Activated CD4-positive, alpha-beta memory T cell treated with anti-CD3 and anti-CD28 coated beads for 36 hours (primary cell): ENCODE measurements at regions not wholly inside any gene's neighbourhood (a gene's known extent, or its start where the extent isn't known, plus 50 kb on each side); places are given as distances from the start of the nearest gene placed in this dataset.

Experiments used
- CTCF ChIA-PET: fragments of 350-600 bp; sonication (Branson Sonifier 250); formaldehyde crosslinking; loops from one replicate; lab custom pipeline; 2021; ENCODE audit warnings: antibody characterized with exemption, inconsistent platforms; lab: Charles Lee
- POLR2A ChIA-PET: fragments of 350-600 bp; sonication (Branson Sonifier 250); formaldehyde crosslinking; loops from one replicate; lab custom pipeline; 2021; ENCODE audit warnings: antibody characterized with exemption; lab: Charles Lee
- DNase-seq: peaks from one replicate; pipeline ENCODE4 v3.0.0-alpha.2; 2020
- H3K27ac Mint-ChIP-seq: one replicate; pipeline ENCODE4 v1.8.0; 2021; ENCODE audit warnings: mixed read lengths
- H3K27me3 Mint-ChIP-seq: one replicate; pipeline ENCODE4 v1.8.0; 2021; ENCODE audit warnings: mixed read lengths
- H3K36me3 Mint-ChIP-seq: one replicate; pipeline ENCODE4 v1.8.0; 2021; ENCODE audit warnings: mixed read lengths
- H3K4me1 Mint-ChIP-seq: one replicate; pipeline ENCODE4 v1.8.0; 2021; ENCODE audit warnings: low read depth, mixed read lengths
- H3K4me3 Mint-ChIP-seq: one replicate; pipeline ENCODE4 v1.8.0; 2021; ENCODE audit warnings: mild to moderate bottlenecking, mixed read lengths
- H3K9me3 Mint-ChIP-seq: one replicate; pipeline ENCODE4 v1.8.0; 2021; ENCODE audit warnings: mixed read lengths
- intact Hi-C: fragments of 100-400 bp; cut with micrococcal nuclease; formaldehyde crosslinking; loops from one replicate; pipeline ENCODE4 v1.15.1; 2023

- Mint-ChIP-seq H3K4me1 (no peaks in the 10 kb centered on the region), H3K27ac (no peak overlapping the region), H3K27me3 (no peaks in the 10 kb centered on the region), H3K4me3 (no peak overlapping the region), H3K9me3 (peaks cover 11% of the 10 kb centered on the region), H3K36me3 (no peaks in the 10 kb centered on the region)
- POLR2A ChIA-PET = no interaction called here
- DNase-seq = no peak
- CTCF ChIA-PET = no interaction called here
- intact Hi-C loops = no loop called here
Observed at GRCh38 chr13:69204620-69205019, 903.0 kb upstream of the ATXN8OS start.

GRCh38 chr13:69202996-69203395 lies 904.6 kb upstream of the ATXN8OS start:
- ChIA-PET CTCF (no interaction called here), POLR2A (no interaction called here)
- intact Hi-C loops = no loop called here

GRCh38 chr13:69199664-69200063 lies 908.0 kb upstream of the ATXN8OS start:
- ChIA-PET CTCF (no interaction called here), POLR2A (no interaction called here)
- no peaks in the 10 kb centered on the region for H3K4me1 Mint-ChIP-seq
- no peaks in the 10 kb centered on the region for H3K27me3 Mint-ChIP-seq
- no peak overlapping the region for H3K4me3 Mint-ChIP-seq
- no peak for DNase-seq
- no peaks in the 10 kb centered on the region for H3K36me3 Mint-ChIP-seq
- H3K27ac Mint-ChIP-seq = no peak overlapping the region
- intact Hi-C loops = no loop called here
- peaks cover 5% of the 10 kb centered on the region for H3K9me3 Mint-ChIP-seq

More at GRCh38 chr13:69202996-69203395, 904.6 kb upstream of the ATXN8OS start:
- no peak for DNase-seq
- Mint-ChIP-seq H3K36me3 (no peaks in the 10 kb centered on the region), H3K27ac (no peak overlapping the region), H3K4me1 (no peaks in the 10 kb centered on the region), H3K27me3 (no peaks in the 10 kb centered on the region), H3K4me3 (no peak overlapping the region), H3K9me3 (peaks cover 10% of the 10 kb centered on the region)

- Mint-ChIP-seq H3K27me3 (no peaks in the 10 kb centered on the region), H3K27ac (no peak overlapping the region), H3K4me1 (no peaks in the 10 kb centered on the region), H3K4me3 (no peak overlapping the region), H3K9me3 (peaks cover 6% of the 10 kb centered on the region), H3K36me3 (no peaks in the 10 kb centered on the region)
- DNase-seq = no peak
- CTCF ChIA-PET = no interaction called here
- intact Hi-C loops = no loop called here
- POLR2A ChIA-PET = no interaction called here
Observed at GRCh38 chr13:69198706-69199105, 908.9 kb upstream of the ATXN8OS start.

- Mint-ChIP-seq H3K27ac (no peak overlapping the region), H3K27me3 (no peaks in the 10 kb centered on the region), H3K4me3 (no peak overlapping the region), H3K36me3 (no peaks in the 10 kb centered on the region), H3K4me1 (no peaks in the 10 kb centered on the region), H3K9me3 (peaks cover 5% of the 10 kb centered on the region)
- POLR2A ChIA-PET = no interaction called here
- no peak for DNase-seq
- CTCF ChIA-PET = no interaction called here
- intact Hi-C loops = no loop called here
Observed at GRCh38 chr13:69194130-69194529, 913.5 kb upstream of the ATXN8OS start.

GRCh38 chr13:69180034-69180433 lies 927.6 kb upstream of the ATXN8OS start:
- no peaks in the 10 kb centered on the region for H3K27me3 Mint-ChIP-seq
- H3K4me3 Mint-ChIP-seq = no peak overlapping the region
- intact Hi-C loops = no loop called here
- H3K27ac Mint-ChIP-seq = no peak overlapping the region
- no peaks in the 10 kb centered on the region for H3K36me3 Mint-ChIP-seq
- peaks cover 8% of the 10 kb centered on the region for H3K9me3 Mint-ChIP-seq
- DNase-seq = no peak
- H3K4me1 Mint-ChIP-seq = no peaks in the 10 kb centered on the region
- ChIA-PET POLR2A (no interaction called here), CTCF (no interaction called here)

GRCh38 chr13:69178000-69178399 lies 929.6 kb upstream of the ATXN8OS start:
- H3K4me1 Mint-ChIP-seq = no peaks in the 10 kb centered on the region
- no peaks in the 10 kb centered on the region for H3K27me3 Mint-ChIP-seq
- no peak for DNase-seq
- ChIA-PET CTCF (no interaction called here), POLR2A (no interaction called here)
- intact Hi-C loops = no loop called here
- H3K9me3 Mint-ChIP-seq = peaks cover 5% of the 10 kb centered on the region
- H3K27ac Mint-ChIP-seq = no peak overlapping the region
- H3K4me3 Mint-ChIP-seq = no peak overlapping the region
- no peaks in the 10 kb centered on the region for H3K36me3 Mint-ChIP-seq

- H3K27me3 Mint-ChIP-seq = no peaks in the 10 kb centered on the region
- CTCF ChIA-PET = no interaction called here
- no peaks in the 10 kb centered on the region for H3K4me1 Mint-ChIP-seq
- H3K4me3 Mint-ChIP-seq = no peak overlapping the region
- no peaks in the 10 kb centered on the region for H3K36me3 Mint-ChIP-seq
- POLR2A ChIA-PET = no interaction called here
- no peaks in the 10 kb centered on the region for H3K9me3 Mint-ChIP-seq
- H3K27ac Mint-ChIP-seq = no peak overlapping the region
- intact Hi-C loops = no loop called here
- DNase-seq = no peak
Observed at GRCh38 chr13:69168436-69168835, 939.2 kb upstream of the ATXN8OS start.

GRCh38 chr13:69155136-69155535 lies 952.5 kb upstream of the ATXN8OS start:
- Mint-ChIP-seq H3K9me3 (peaks cover 8% of the 10 kb centered on the region), H3K27ac (no peak overlapping the region), H3K36me3 (no peaks in the 10 kb centered on the region), H3K27me3 (no peaks in the 10 kb centered on the region), H3K4me1 (no peaks in the 10 kb centered on the region), H3K4me3 (no peak overlapping the region)
- DNase-seq = no peak
- ChIA-PET POLR2A (no interaction called here), CTCF (no interaction called here)
- intact Hi-C loops = no loop called here

- no peak overlapping the region for H3K27ac Mint-ChIP-seq
- intact Hi-C loops = no loop called here
- peaks cover 2% of the 10 kb centered on the region for H3K9me3 Mint-ChIP-seq
- no peak for DNase-seq
- CTCF ChIA-PET = no interaction called here
- no peaks in the 10 kb centered on the region for H3K4me1 Mint-ChIP-seq
- H3K36me3 Mint-ChIP-seq = no peaks in the 10 kb centered on the region
- no peaks in the 10 kb centered on the region for H3K27me3 Mint-ChIP-seq
- no peak overlapping the region for H3K4me3 Mint-ChIP-seq
- POLR2A ChIA-PET = no interaction called here
Observed at GRCh38 chr13:69142101-69142500, 965.5 kb upstream of the ATXN8OS start.

- Mint-ChIP-seq H3K9me3 (peaks cover 23% of the 10 kb centered on the region), H3K36me3 (no peaks in the 10 kb centered on the region), H3K4me1 (no peaks in the 10 kb centered on the region), H3K27ac (no peak overlapping the region), H3K27me3 (no peaks in the 10 kb centered on the region), H3K4me3 (no peak overlapping the region)
- DNase-seq = no peak
- intact Hi-C loops = no loop called here
- ChIA-PET CTCF (interaction anchor here (0.6 kb wide), 1 partner anchor 126 kb away, joined by 3 read pairs; no protein-coding TSS in a partner anchor), POLR2A (no interaction called here)
Observed at GRCh38 chr13:69124996-69125395, 982.6 kb upstream of the ATXN8OS start.

GRCh38 chr13:69109891-69110525 lies 997.6 kb upstream of the ATXN8OS start:
- Mint-ChIP-seq H3K36me3 (no peaks in the 10 kb centered on the region), H3K27me3 (no peaks in the 10 kb centered on the region), H3K4me1 (no peaks in the 10 kb centered on the region), H3K27ac (no peak overlapping the region), H3K9me3 (peaks cover 9% of the 10 kb centered on the region), H3K4me3 (no peak overlapping the region)
- ChIA-PET POLR2A (no interaction called here), CTCF (no interaction called here)
- no peak for DNase-seq
- intact Hi-C loops = no loop called here

- peaks cover 12% of the 10 kb centered on the region for H3K9me3 Mint-ChIP-seq
- ChIA-PET CTCF (no interaction called here), POLR2A (no interaction called here)
- H3K27me3 Mint-ChIP-seq = no peaks in the 10 kb centered on the region
- H3K27ac Mint-ChIP-seq = no peak overlapping the region
- no peak overlapping the region for H3K4me3 Mint-ChIP-seq
- no peaks in the 10 kb centered on the region for H3K36me3 Mint-ChIP-seq
- H3K4me1 Mint-ChIP-seq = no peaks in the 10 kb centered on the region
- intact Hi-C loops = no loop called here
- DNase-seq = no peak
Observed at GRCh38 chr13:69108486-69108885, 999.1 kb upstream of the ATXN8OS start.
